ENCODE measurements at regions not wholly inside any gene's neighbourhood (a gene's known extent, or its start where the extent isn't known, plus 50 kb on each side); places are given as distances from the start of the nearest gene placed in this dataset.

- TF ChIP-seq CTCF (IDR thresholded peaks at IDR 0.05): no peak
- no peak for TF ChIP-seq POLR2A (IDR thresholded peaks at IDR 0.05)
Measured at GRCh38 chr17:69719474-69720048, 305.1 kb downstream of the MAP2K6 start.

Measured in ovary (tissue), 3 donors.